Fibroblast of villous mesenchyme (primary cell): ENCODE measurements at regions not wholly inside any gene's neighbourhood (a gene's known extent, or its start where the extent isn't known, plus 50 kb on each side); places are given as distances from the start of the nearest gene placed in this dataset.

Experiments
- DNase-seq: peaks from one replicate; pipeline ENCODE4 v3.0.0-alpha.2; 2010; ENCODE audit warnings: low read depth
- H3K4me3 ChIP-seq: 2 replicates; pipeline ENCODE4 v1.5.1; 2011; ENCODE audit warnings: low read depth, mild to moderate bottlenecking, low read length
- CTCF ChIP-seq: IDR thresholded peaks from 2 replicates; pipeline ENCODE4 v1.5.1; 2012; ENCODE audit warnings: low read depth, mild to moderate bottlenecking, low read length; ENCODE audit not compliant: insufficient read depth

GRCh38 chr10:44180321-44181168 is 204.4 kb downstream of the CXCL12 start:
- H3K4me3 ChIP-seq: no peak overlapping the region
- DNase-seq: peak; percentile 85
- no peak for TF ChIP-seq CTCF

- no peak for TF ChIP-seq CTCF
- no peak overlapping the region for H3K4me3 ChIP-seq
- no peak for DNase-seq
These were observed 206.0 kb downstream of the CXCL12 start for GRCh38 chr10:44178856-44179255.

- no peak for DNase-seq
- TF ChIP-seq CTCF: no peak
- H3K4me3 ChIP-seq: no peak overlapping the region
These were observed 206.6 kb downstream of the CXCL12 start for GRCh38 chr10:44178281-44178680.

- TF ChIP-seq CTCF: no peak
- no peak for DNase-seq
- no peak overlapping the region for H3K4me3 ChIP-seq
These were observed 207.3 kb downstream of the CXCL12 start for GRCh38 chr10:44177610-44178009.

GRCh38 chr10:44176311-44176710 is 208.6 kb downstream of the CXCL12 start:
- TF ChIP-seq CTCF: no peak
- H3K4me3 ChIP-seq: no peak overlapping the region
- DNase-seq: no peak

GRCh38 chr10:44173608-44173894 is 211.3 kb downstream of the CXCL12 start:
- DNase-seq: peak; percentile 26
- TF ChIP-seq CTCF: no peak
- no peak overlapping the region for H3K4me3 ChIP-seq
